CD14-positive monocyte (primary cell): ENCODE measurements at regions not wholly inside any gene's neighbourhood (a gene's known extent, or its start where the extent isn't known, plus 50 kb on each side); places are given as distances from the start of the nearest gene placed in this dataset.

Source experiments
- DNase-seq, 3 donors: peaks; one replicate each; pipeline ENCODE4 v3.0.0-alpha.2; 2011 to 2022
- H2AFZ ChIP-seq: 2 replicates; pipeline ENCODE4 v1.6.0; 2012; ENCODE audit warnings: mild to moderate bottlenecking, low read depth, low read length, inconsistent platforms; ENCODE audit not compliant: insufficient read depth, poor library complexity, severe bottlenecking
- H3K27ac ChIP-seq, 2 donors: 1 replicate in 1 of 2; 2 replicates in 1 of 2; pipeline ENCODE4 v1.5.1; 2012 to 2013; ENCODE audit warnings: low read length in 2 of 2, control low read depth in 1 of 2, inconsistent platforms in 1 of 2, low read depth in 1 of 2, mild to moderate bottlenecking in 1 of 2
- H3K27me3 ChIP-seq, 2 donors: one replicate each; pipeline versions ENCODE4 v1.6.0 to v1.6.1; 2011 to 2013; ENCODE audit warnings: low read length in 2 of 2; ENCODE audit not compliant: control insufficient read depth in 2 of 2, insufficient read depth in 2 of 2
- H3K36me3 ChIP-seq, 2 donors: replicated peaks in 1 of 2; 1 replicate in 1 of 2; 2 replicates in 1 of 2; pipeline versions ENCODE4 v1.5.1 to v1.6.1; 2012 to 2013; ENCODE audit warnings: low read length in 2 of 2, control low read depth in 1 of 2, inconsistent platforms in 1 of 2, mild to moderate bottlenecking in 1 of 2; ENCODE audit not compliant: insufficient read depth in 2 of 2, control insufficient read depth in 1 of 2
- H3K4me1 ChIP-seq, 2 donors: 1 replicate in 1 of 2; 2 replicates in 1 of 2; pipeline versions ENCODE4 v1.5.1 to v1.6.1; 2012 to 2013; ENCODE audit warnings: low read length in 2 of 2, control low read depth in 1 of 2, inconsistent platforms in 1 of 2, mild to moderate bottlenecking in 1 of 2, moderate library complexity in 1 of 2; ENCODE audit not compliant: insufficient read depth in 2 of 2, control insufficient read depth in 1 of 2
- H3K4me2 ChIP-seq: replicated peaks from 2 replicates; pipeline ENCODE3; 2012; ENCODE audit warnings: low read length, moderate library complexity, mild to moderate bottlenecking; ENCODE audit not compliant: poor library complexity, severe bottlenecking; ENCODE audit errors: extremely low read depth
- H3K4me3 ChIP-seq, 3 experiments: fragments of 200-600 bp in 1 of 3; sonication (generic) in 1 of 3; replicated peaks in 1 of 3; 1 replicate in 2 of 3; 2 replicates in 1 of 3; pipeline ENCODE4 v1.5.1; 2011 to 2013; ENCODE audit warnings: low read length in 3 of 3, mild to moderate bottlenecking in 3 of 3, control low read depth in 2 of 3, low read depth in 2 of 3, inconsistent platforms in 1 of 3, moderate library complexity in 1 of 3
- H3K79me2 ChIP-seq: 2 replicates; pipeline ENCODE4 v1.6.0; 2012; ENCODE audit warnings: mild to moderate bottlenecking, control low read depth, inconsistent platforms, low read length, moderate library complexity; ENCODE audit not compliant: insufficient read depth
- H3K9ac ChIP-seq: 2 replicates; pipeline ENCODE4 v1.6.0; 2017; ENCODE audit warnings: low read length, mild to moderate bottlenecking; ENCODE audit not compliant: insufficient read depth, poor library complexity, severe bottlenecking
- H3K9me3 ChIP-seq, 2 donors: replicated peaks in 1 of 2; 1 replicate in 1 of 2; 2 replicates in 1 of 2; pipeline versions ENCODE4 v1.5.1 to v1.6.1; 2012 to 2013; ENCODE audit warnings: low read length in 2 of 2, control low read depth in 1 of 2; ENCODE audit not compliant: control insufficient read depth in 1 of 2, insufficient read depth in 1 of 2
- H4K20me1 ChIP-seq: 2 replicates; pipeline ENCODE4 v1.6.0; 2012; ENCODE audit warnings: mild to moderate bottlenecking, low read length, control low read depth, moderate library complexity; ENCODE audit not compliant: insufficient read depth
- H3K27ac Mint-ChIP-seq, 7 donors: one replicate each; pipeline ENCODE4 v1.8.0; 2020; ENCODE audit warnings: mild to moderate bottlenecking in 7 of 7, mixed read lengths in 7 of 7, moderate library complexity in 6 of 7, inconsistent platforms in 2 of 7
- H3K27me3 Mint-ChIP-seq, 3 donors: one replicate each; pipeline ENCODE4 v1.8.0; 2021 to 2022; ENCODE audit warnings: low read depth in 3 of 3, mild to moderate bottlenecking in 3 of 3, mixed read lengths in 3 of 3, moderate library complexity in 3 of 3, inconsistent platforms in 1 of 3
- H3K36me3 Mint-ChIP-seq, 2 donors: one replicate each; pipeline ENCODE4 v1.8.0; 2020; ENCODE audit warnings: mixed read lengths in 2 of 2, inconsistent platforms in 1 of 2, mild to moderate bottlenecking in 1 of 2
- H3K4me1 Mint-ChIP-seq: one replicate; pipeline ENCODE4 v1.8.0; 2020; ENCODE audit warnings: mild to moderate bottlenecking, mixed read lengths
- H3K4me3 Mint-ChIP-seq, 2 donors: one replicate each; pipeline ENCODE4 v1.8.0; 2020; ENCODE audit warnings: mild to moderate bottlenecking in 2 of 2, mixed read lengths in 2 of 2, moderate library complexity in 1 of 2
- H3K9me3 Mint-ChIP-seq, 7 donors: one replicate each; pipeline ENCODE4 v1.8.0; 2020 to 2022; ENCODE audit warnings: mixed read lengths in 7 of 7, mild to moderate bottlenecking in 6 of 7, moderate library complexity in 6 of 7, inconsistent platforms in 2 of 7
- CTCF ChIP-seq: fragments of 200-600 bp; IDR thresholded peaks from one replicate; pipeline ENCODE4 v1.8.0; 2022; ENCODE audit warnings: antibody characterized with exemption, mild to moderate bottlenecking
- WGBS: methylation state at CpG from one replicate; pipeline ENCODE4 v1.1.5; 2013; ENCODE audit warnings: missing lambda C conversion rate; ENCODE audit not compliant: insufficient coverage; 5-methylcytosine and 5-hydroxymethylcytosine counted together
- intact Hi-C, 2 donors: fragments of 100-400 bp; cut with micrococcal nuclease; formaldehyde crosslinking; loops; one replicate each; pipeline versions ENCODE4 v1.15.0 to v1.15.1; 2023

- Histone ChIP-seq H3K4me2 (no peak overlapping the region), H4K20me1 (no peaks in the 10 kb centered on the region), H3K4me3 (no peak overlapping the region), H3K9ac (no peak overlapping the region), H3K9me3 (peaks cover 7% of the 10 kb centered on the region in 2 donors), H3K79me2 (no peaks in the 10 kb centered on the region), H3K36me3 (no peaks in the 10 kb centered on the region), H2AFZ (no peak overlapping the region), H3K27me3 (no peaks in the 10 kb centered on the region), H3K27ac (no peak overlapping the region), H3K4me1 (no peaks in the 10 kb centered on the region)
- H3K9me3 Mint-ChIP-seq, result peaks cover 5 to 10% (median 7%) of the 10 kb centered on the region in 7 donors
- H3K4me1 Mint-ChIP-seq, result peaks cover 1% of the 10 kb centered on the region
- no peak for DNase-seq
- 87% methylated on average over 3 of the region's 4 CpGs for WGBS
- H3K36me3 Mint-ChIP-seq, result no peaks in the 10 kb centered on the region
- intact Hi-C loops, result no loop called here
- H3K27ac Mint-ChIP-seq, result no peak overlapping the region
- H3K27me3 Mint-ChIP-seq, result peaks cover 3 to 4% (median 3%) of the 10 kb centered on the region in 3 donors
- H3K4me3 Mint-ChIP-seq, result no peak overlapping the region
- TF ChIP-seq CTCF, result no peak
Observed at GRCh38 chr20:22679197-22679596, 94.8 kb upstream of the FOXA2 start.

- Histone ChIP-seq H3K27me3 (no peaks in the 10 kb centered on the region), H3K9ac (no peak overlapping the region), H3K4me2 (no peak overlapping the region), H2AFZ (no peak overlapping the region), H3K4me3 (no peak overlapping the region), H3K9me3 (peaks cover 7% of the 10 kb centered on the region in 2 donors), H3K79me2 (no peaks in the 10 kb centered on the region), H3K27ac (no peak overlapping the region), H4K20me1 (no peaks in the 10 kb centered on the region), H3K4me1 (peaks cover 0 to 5% of the 10 kb centered on the region in 2 donors), H3K36me3 (no peaks in the 10 kb centered on the region)
- 92% methylated on average over 2 of the region's 9 CpGs for WGBS
- TF ChIP-seq CTCF, result no peak
- Mint-ChIP-seq H3K4me3 (no peak overlapping the region), H3K9me3 (peaks cover 5 to 10% (median 7%) of the 10 kb centered on the region in 7 donors), H3K4me1 (peaks cover 8% of the 10 kb centered on the region), H3K27me3 (peaks cover 3 to 9% (median 3%) of the 10 kb centered on the region in 3 donors), H3K27ac (no peak overlapping the region), H3K36me3 (no peaks in the 10 kb centered on the region)
- intact Hi-C loops, result loop anchor here (5.0 to 10.0 kb wide), 2 partner anchors 348 to 565 kb away; no protein-coding TSS in a partner anchor
- DNase-seq, result no peak
Observed at GRCh38 chr20:22680031-22680740, 95.8 kb upstream of the FOXA2 start.
